ENCODE measurements at regions not wholly inside any gene's neighbourhood (a gene's known extent, or its start where the extent isn't known, plus 50 kb on each side); places are given as distances from the start of the nearest gene placed in this dataset.
"Not testable (repeated sequence)": the region's sequence is repeated elsewhere in the genome, so short reads cannot be mapped to it uniquely, and the experiment has no call there.

DNA sequence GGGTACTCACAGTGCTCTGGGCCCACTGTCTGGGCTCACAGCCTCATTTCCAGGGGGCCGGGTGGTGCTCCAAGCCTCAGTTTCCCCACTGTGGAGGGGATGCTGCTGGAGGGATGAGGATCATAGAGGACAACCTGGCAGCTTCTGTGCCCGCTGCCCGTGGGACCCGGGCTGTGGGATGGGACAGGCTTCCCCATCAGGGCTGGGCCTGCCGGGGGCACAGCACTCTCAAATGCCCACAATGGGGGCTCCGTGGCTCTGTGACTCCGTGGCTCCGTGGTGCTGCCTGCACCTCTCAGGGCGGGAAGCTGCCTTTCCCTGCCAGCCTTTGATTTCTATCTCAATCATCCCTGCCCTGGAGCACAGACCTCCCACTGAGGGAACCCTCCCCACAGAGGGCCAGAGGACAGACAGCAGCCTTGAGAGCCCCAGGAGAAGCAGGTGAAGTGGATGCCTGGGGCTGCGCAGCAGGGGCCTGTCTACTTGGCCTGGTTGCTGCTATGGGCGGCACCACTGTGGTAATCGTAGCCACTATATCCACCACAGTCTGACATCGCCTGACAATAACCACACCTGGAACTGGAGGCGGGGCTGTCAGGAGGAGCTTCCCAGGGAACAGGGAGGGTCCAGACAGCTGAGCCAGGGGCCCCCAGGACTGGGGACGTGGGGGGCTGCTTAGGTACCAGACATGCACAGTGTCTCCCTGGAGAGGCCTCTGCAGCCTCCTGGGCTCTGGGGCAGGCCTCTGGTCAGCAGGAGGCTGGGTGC is 375.9 kb downstream of the TMEM121 start:
- Mint-ChIP-seq H3K36me3 (ENCODE audit: low read depth) (no peaks in the 10 kb centered on the region), H3K4me3 (ENCODE audit: low read depth) (no peak overlapping the region), H3K4me1 (ENCODE audit: low read depth) (peaks cover 2% of the 10 kb centered on the region), H3K27ac (no peak overlapping the region), H3K27me3 (ENCODE audit: low read depth) (peaks cover 22% of the 10 kb centered on the region), H3K9me3 (no peaks in the 10 kb centered on the region)
- no peak for DNase-seq (ENCODE audit: low spot score)
- intact Hi-C loops (cut with micrococcal nuclease): no loop called here

GRCh38 chr14:105902899-105903165 is 376.4 kb downstream of the TMEM121 start:
- H3K9me3 Mint-ChIP-seq; H3K4me3 Mint-ChIP-seq (ENCODE audit: low read depth); H3K27ac Mint-ChIP-seq; DNase-seq (ENCODE audit: low spot score); intact Hi-C loops (cut with micrococcal nuclease); H3K36me3 Mint-ChIP-seq (ENCODE audit: low read depth); H3K4me1 Mint-ChIP-seq (ENCODE audit: low read depth): not testable (repeated sequence)
- peaks cover 21% of the 10 kb centered on the region for H3K27me3 Mint-ChIP-seq (ENCODE audit: low read depth)

DNA sequence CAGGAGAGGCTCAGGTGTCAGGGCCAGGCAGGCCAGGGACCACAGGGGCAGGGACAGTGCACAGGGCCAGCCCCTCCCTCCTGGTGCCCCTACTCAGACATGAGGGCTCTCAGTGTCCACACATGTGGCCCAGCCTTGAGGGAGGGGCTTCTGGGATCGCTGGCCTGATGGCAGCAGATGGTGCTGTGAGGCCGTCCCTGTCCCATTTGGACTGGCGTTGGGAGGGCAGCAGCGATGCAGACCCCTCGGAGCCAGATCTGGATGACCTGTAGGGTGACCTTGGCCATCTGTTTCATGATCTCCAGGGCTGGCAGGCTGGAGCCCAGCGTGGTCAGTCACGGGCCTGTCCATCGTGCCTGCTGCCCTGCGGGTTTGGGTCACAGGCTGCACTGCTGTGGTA is 377.6 kb downstream of the TMEM121 start:
- Mint-ChIP-seq H3K4me1 (ENCODE audit: low read depth) (no peaks in the 10 kb centered on the region), H3K36me3 (ENCODE audit: low read depth) (no peaks in the 10 kb centered on the region), H3K4me3 (ENCODE audit: low read depth) (no peak overlapping the region), H3K9me3 (no peaks in the 10 kb centered on the region), H3K27me3 (ENCODE audit: low read depth) (peaks cover 15% of the 10 kb centered on the region), H3K27ac (no peak overlapping the region)
- DNase-seq (ENCODE audit: low spot score): no peak
- intact Hi-C loops (cut with micrococcal nuclease): no loop called here

GRCh38 chr14:105904379-105904778 is 378.0 kb downstream of the TMEM121 start:
- Mint-ChIP-seq H3K36me3 (ENCODE audit: low read depth) (no peaks in the 10 kb centered on the region), H3K27ac (no peak overlapping the region), H3K4me1 (ENCODE audit: low read depth) (no peaks in the 10 kb centered on the region), H3K4me3 (ENCODE audit: low read depth) (no peak overlapping the region), H3K27me3 (ENCODE audit: low read depth) (peaks cover 13% of the 10 kb centered on the region), H3K9me3 (no peaks in the 10 kb centered on the region)
- no peak for DNase-seq (ENCODE audit: low spot score)
- intact Hi-C loops (cut with micrococcal nuclease): no loop called here

- Mint-ChIP-seq H3K27me3 (ENCODE audit: low read depth) (peaks cover 7% of the 10 kb centered on the region), H3K36me3 (ENCODE audit: low read depth) (no peaks in the 10 kb centered on the region), H3K4me3 (ENCODE audit: low read depth) (no peak overlapping the region), H3K9me3 (no peaks in the 10 kb centered on the region), H3K27ac (no peak overlapping the region), H3K4me1 (ENCODE audit: low read depth) (no peaks in the 10 kb centered on the region)
- intact Hi-C loops (cut with micrococcal nuclease): no loop called here
- DNase-seq (ENCODE audit: low spot score): no peak
These were observed 379.1 kb downstream of the TMEM121 start for GRCh38 chr14:105905456-105905855.

- H3K27ac Mint-ChIP-seq: no peak overlapping the region
- peaks cover 2% of the 10 kb centered on the region for H3K27me3 Mint-ChIP-seq (ENCODE audit: low read depth)
- H3K4me3 Mint-ChIP-seq (ENCODE audit: low read depth): no peak overlapping the region
- H3K9me3 Mint-ChIP-seq: no peaks in the 10 kb centered on the region
- H3K36me3 Mint-ChIP-seq (ENCODE audit: low read depth): no peaks in the 10 kb centered on the region
- no peak for DNase-seq (ENCODE audit: low spot score)
- H3K4me1 Mint-ChIP-seq (ENCODE audit: low read depth): no peaks in the 10 kb centered on the region
- intact Hi-C loops (cut with micrococcal nuclease): no loop called here
These were observed 380.9 kb downstream of the TMEM121 start for GRCh38 chr14:105907276-105907675.

DNA sequence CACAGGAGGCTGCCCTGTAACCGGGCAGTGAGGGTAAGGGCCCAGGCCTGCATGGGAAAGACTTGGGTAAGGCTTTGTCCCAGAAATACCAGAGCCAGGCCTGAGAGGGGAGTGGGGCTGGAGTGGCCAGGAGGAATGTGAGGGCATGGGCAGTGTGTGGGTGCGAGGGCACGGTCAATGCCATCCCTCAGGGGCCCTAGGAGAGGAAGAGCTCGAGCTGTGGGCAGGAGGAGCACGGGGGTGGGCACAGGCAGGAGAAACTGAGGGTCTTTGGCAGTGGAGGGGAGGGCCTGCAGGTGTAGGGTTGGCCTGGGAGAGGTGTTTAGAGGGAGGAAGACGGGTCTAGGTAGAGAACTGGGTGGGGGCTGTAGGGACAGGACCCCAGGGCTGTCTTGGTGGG is 381.6 kb downstream of the TMEM121 start:
- intact Hi-C loops (cut with micrococcal nuclease): no loop called here
- Mint-ChIP-seq H3K4me3 (ENCODE audit: low read depth) (no peak overlapping the region), H3K4me1 (ENCODE audit: low read depth) (no peaks in the 10 kb centered on the region), H3K36me3 (ENCODE audit: low read depth) (no peaks in the 10 kb centered on the region), H3K27ac (no peak overlapping the region), H3K27me3 (ENCODE audit: low read depth) (peaks cover 2% of the 10 kb centered on the region), H3K9me3 (no peaks in the 10 kb centered on the region)
- DNase-seq (ENCODE audit: low spot score): no peak

DNA sequence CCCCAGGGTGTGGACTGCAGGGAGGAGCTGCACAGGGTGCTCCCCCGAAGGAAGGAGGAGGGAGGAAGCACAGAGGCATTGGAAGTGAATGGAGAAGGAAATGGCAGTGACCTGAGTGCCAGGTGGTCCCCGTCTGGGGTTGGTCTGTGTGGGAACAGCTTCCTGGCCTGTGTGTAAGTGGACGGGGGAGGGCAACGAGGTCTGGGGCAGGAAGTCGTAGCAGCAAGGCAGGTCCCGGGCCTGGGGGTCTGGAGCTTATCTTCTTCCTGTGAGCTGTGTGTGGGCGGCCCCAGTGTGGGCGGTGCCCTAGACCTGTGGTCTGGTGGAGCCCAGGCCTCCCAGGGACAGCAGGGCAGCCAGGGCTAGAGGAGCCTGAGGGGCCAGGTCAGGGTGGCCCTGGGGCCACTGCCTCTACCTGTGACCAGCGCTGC is 382.1 kb downstream of the TMEM121 start:
- H3K27me3 Mint-ChIP-seq (ENCODE audit: low read depth): peaks cover 2% of the 10 kb centered on the region
- DNase-seq (ENCODE audit: low spot score): no peak
- no peak overlapping the region for H3K27ac Mint-ChIP-seq
- intact Hi-C loops (cut with micrococcal nuclease): no loop called here
- H3K9me3 Mint-ChIP-seq: no peaks in the 10 kb centered on the region
- H3K36me3 Mint-ChIP-seq (ENCODE audit: low read depth): no peaks in the 10 kb centered on the region
- no peaks in the 10 kb centered on the region for H3K4me1 Mint-ChIP-seq (ENCODE audit: low read depth)
- no peak overlapping the region for H3K4me3 Mint-ChIP-seq (ENCODE audit: low read depth)

GRCh38 chr14:105909046-105909827 is 382.9 kb downstream of the TMEM121 start:
- peaks cover 2% of the 10 kb centered on the region for H3K27me3 Mint-ChIP-seq (ENCODE audit: low read depth)
- DNase-seq (ENCODE audit: low spot score): no peak
- no peaks in the 10 kb centered on the region for H3K36me3 Mint-ChIP-seq (ENCODE audit: low read depth)
- H3K4me3 Mint-ChIP-seq (ENCODE audit: low read depth): no peak overlapping the region
- no peaks in the 10 kb centered on the region for H3K4me1 Mint-ChIP-seq (ENCODE audit: low read depth)
- H3K9me3 Mint-ChIP-seq: no peaks in the 10 kb centered on the region
- H3K27ac Mint-ChIP-seq: no peak overlapping the region
- intact Hi-C loops (cut with micrococcal nuclease): no loop called here

DNA sequence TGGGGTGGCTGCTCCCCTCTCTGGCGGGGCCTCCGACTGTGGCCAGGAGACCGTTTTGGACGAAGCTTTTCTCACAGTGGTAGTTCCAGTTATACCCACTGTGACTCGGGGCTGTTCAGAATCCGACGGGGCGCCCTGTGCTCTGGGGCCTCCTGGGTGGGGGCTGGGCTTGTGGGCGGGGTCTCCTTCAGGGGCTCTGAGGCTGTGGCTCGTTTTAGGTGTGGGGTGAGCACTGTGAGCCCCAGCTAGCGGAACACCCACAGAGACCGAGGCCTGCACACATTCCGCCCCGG is 383.4 kb downstream of the TMEM121 start:
- H3K4me3 Mint-ChIP-seq (ENCODE audit: low read depth); DNase-seq (ENCODE audit: low spot score); H3K27me3 Mint-ChIP-seq (ENCODE audit: low read depth); intact Hi-C loops (cut with micrococcal nuclease); H3K9me3 Mint-ChIP-seq; H3K36me3 Mint-ChIP-seq (ENCODE audit: low read depth); H3K4me1 Mint-ChIP-seq (ENCODE audit: low read depth); H3K27ac Mint-ChIP-seq: not testable (repeated sequence)

GRCh38 chr14:105910426-105910825 is 384.0 kb downstream of the TMEM121 start:
- intact Hi-C loops (cut with micrococcal nuclease): no loop called here
- no peaks in the 10 kb centered on the region for H3K36me3 Mint-ChIP-seq (ENCODE audit: low read depth)
- DNase-seq (ENCODE audit: low spot score): no peak
- H3K4me3 Mint-ChIP-seq (ENCODE audit: low read depth): no peak overlapping the region
- no peak overlapping the region for H3K27ac Mint-ChIP-seq
- H3K27me3 Mint-ChIP-seq (ENCODE audit: low read depth): peaks cover 2% of the 10 kb centered on the region
- no peaks in the 10 kb centered on the region for H3K9me3 Mint-ChIP-seq
- H3K4me1 Mint-ChIP-seq (ENCODE audit: low read depth): no peaks in the 10 kb centered on the region

GRCh38 chr14:105911006-105911847 is 384.8 kb downstream of the TMEM121 start:
- Mint-ChIP-seq H3K4me1 (ENCODE audit: low read depth) (no peaks in the 10 kb centered on the region), H3K27ac (no peak overlapping the region), H3K4me3 (ENCODE audit: low read depth) (no peak overlapping the region), H3K9me3 (no peaks in the 10 kb centered on the region), H3K27me3 (ENCODE audit: low read depth) (peaks cover 4% of the 10 kb centered on the region), H3K36me3 (ENCODE audit: low read depth) (no peaks in the 10 kb centered on the region)
- intact Hi-C loops (cut with micrococcal nuclease): no loop called here
- no peak for DNase-seq (ENCODE audit: low spot score)

DNA sequence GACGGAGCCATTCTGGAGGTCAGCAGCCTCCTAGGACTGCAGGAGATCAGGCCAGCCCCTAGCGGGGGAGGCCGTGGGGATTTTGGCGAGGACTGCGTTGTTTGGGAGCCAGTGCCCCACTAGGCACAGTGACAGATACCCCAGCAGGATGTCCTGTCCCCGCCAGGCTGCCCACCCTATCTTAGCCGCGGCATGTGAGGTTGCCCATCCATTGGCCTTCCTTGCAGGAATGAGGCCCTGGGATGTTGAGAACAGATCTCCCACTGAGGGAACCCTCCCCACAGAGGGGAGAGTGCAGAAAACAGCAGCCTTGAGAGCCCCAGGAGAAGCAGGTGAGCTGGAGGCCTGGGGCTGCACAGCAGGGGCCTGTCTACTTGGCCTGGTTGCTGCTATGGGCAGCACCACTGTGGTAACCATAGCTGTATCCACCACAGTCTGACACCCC is 385.5 kb downstream of the TMEM121 start:
- intact Hi-C loops (cut with micrococcal nuclease); H3K27me3 Mint-ChIP-seq (ENCODE audit: low read depth); H3K36me3 Mint-ChIP-seq (ENCODE audit: low read depth); H3K9me3 Mint-ChIP-seq; H3K4me3 Mint-ChIP-seq (ENCODE audit: low read depth); DNase-seq (ENCODE audit: low spot score); H3K4me1 Mint-ChIP-seq (ENCODE audit: low read depth); H3K27ac Mint-ChIP-seq: not testable (repeated sequence)

Measured in activated T-helper 2 cell treated with anti-CD3 and anti-CD28 coated beads, Interferon-gamma antibody, Interleukin-2, Interleukin-4, amounts not matched to agents 10 μg/mL and 5 μg/mL and 100 μg/mL, durations not matched to agents 14 hours and 24 hours and 36 hours (primary cell).